Liver (tissue), 3 donors: ENCODE measurements at regions not wholly inside any gene's neighbourhood (a gene's known extent, or its start where the extent isn't known, plus 50 kb on each side); places are given as distances from the start of the nearest gene placed in this dataset.

Source experiments
- EGR1 ChIP-seq, 2 donors: IDR thresholded peaks; 2 replicates each; pipeline ENCODE4 v1.6.1; 2016 to 2018; ENCODE audit warnings: antibody characterized with exemption in 2 of 2, low read depth in 2 of 2
- FOXA1 ChIP-seq: IDR thresholded peaks from 2 replicates; pipeline ENCODE4 v1.6.1; 2016; ENCODE audit warnings: antibody characterized with exemption
- HNF4A ChIP-seq, 2 donors: conservative IDR thresholded peaks; 2 replicates each; pipeline ENCODE4 v1.6.1; 2016; ENCODE audit warnings: antibody characterized with exemption in 2 of 2, mild to moderate bottlenecking in 2 of 2
- HNF4G ChIP-seq: IDR thresholded peaks from 2 replicates; pipeline ENCODE4 v1.6.1; 2016; ENCODE audit warnings: antibody characterized with exemption
- JUND ChIP-seq, 2 donors: IDR thresholded peaks; 2 replicates each; pipeline ENCODE4 v1.6.1; 2016; ENCODE audit warnings: antibody characterized with exemption in 2 of 2
- MAX ChIP-seq: IDR thresholded peaks from 2 replicates; pipeline ENCODE4 v1.6.1; 2016; ENCODE audit warnings: antibody characterized with exemption
- RXRA ChIP-seq, 2 donors: IDR thresholded peaks; 2 replicates each; pipeline ENCODE4 v1.6.1; 2017 to 2018; ENCODE audit warnings: antibody characterized with exemption in 2 of 2, mild to moderate bottlenecking in 1 of 2
- SP1 ChIP-seq: IDR thresholded peaks from 2 replicates; pipeline ENCODE4 v1.6.1; 2018; ENCODE audit warnings: antibody characterized with exemption, mild to moderate bottlenecking
- TAF1 ChIP-seq: conservative IDR thresholded peaks from 2 replicates; pipeline ENCODE4 v1.6.1; 2016; ENCODE audit warnings: antibody characterized with exemption, mild to moderate bottlenecking
- YY1 ChIP-seq: IDR thresholded peaks from 2 replicates; pipeline ENCODE4 v1.6.1; 2016; ENCODE audit warnings: antibody characterized with exemption, mild to moderate bottlenecking
- TF ChIP-seq, protein P1 (sequence below): fragments of 150-350 bp; IDR thresholded peaks from 2 replicates; pipeline ENCODE4 v1.5.1; 2017; ENCODE audit warnings: improper control_type of control experiment, low read depth, low read length; ENCODE audit not compliant: missing input control
- TF ChIP-seq, protein P2 (sequence below): IDR thresholded peaks from 2 replicates; pipeline ENCODE4 v1.6.1; 2016; ENCODE audit warnings: antibody characterized with exemption, mild to moderate bottlenecking
- donor health status: healthy.
- donor health status: healthy.

DNA sequence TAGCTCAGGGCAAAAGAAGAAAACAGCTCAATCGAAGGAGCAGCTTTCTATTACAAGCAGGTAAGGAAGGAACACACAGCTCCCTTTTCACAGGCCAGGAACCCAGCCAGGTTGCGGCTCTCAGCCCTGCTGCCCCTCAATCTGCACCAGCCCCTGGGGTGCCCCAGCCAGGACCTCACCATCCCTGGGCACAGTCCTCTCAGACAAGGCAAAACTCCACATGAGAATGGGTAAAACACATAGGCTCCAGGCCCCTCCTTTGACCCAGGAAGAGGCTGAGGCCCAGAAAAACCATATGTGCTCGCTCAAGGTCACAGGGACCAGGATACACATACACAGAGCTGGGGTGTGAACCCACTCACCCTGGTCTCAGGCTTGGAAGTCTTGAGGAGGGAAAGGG lies 178.7 kb upstream of the TLE3 start:
- TF ChIP-seq, protein P1, sequence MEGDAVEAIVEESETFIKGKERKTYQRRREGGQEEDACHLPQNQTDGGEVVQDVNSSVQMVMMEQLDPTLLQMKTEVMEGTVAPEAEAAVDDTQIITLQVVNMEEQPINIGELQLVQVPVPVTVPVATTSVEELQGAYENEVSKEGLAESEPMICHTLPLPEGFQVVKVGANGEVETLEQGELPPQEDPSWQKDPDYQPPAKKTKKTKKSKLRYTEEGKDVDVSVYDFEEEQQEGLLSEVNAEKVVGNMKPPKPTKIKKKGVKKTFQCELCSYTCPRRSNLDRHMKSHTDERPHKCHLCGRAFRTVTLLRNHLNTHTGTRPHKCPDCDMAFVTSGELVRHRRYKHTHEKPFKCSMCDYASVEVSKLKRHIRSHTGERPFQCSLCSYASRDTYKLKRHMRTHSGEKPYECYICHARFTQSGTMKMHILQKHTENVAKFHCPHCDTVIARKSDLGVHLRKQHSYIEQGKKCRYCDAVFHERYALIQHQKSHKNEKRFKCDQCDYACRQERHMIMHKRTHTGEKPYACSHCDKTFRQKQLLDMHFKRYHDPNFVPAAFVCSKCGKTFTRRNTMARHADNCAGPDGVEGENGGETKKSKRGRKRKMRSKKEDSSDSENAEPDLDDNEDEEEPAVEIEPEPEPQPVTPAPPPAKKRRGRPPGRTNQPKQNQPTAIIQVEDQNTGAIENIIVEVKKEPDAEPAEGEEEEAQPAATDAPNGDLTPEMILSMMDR: no peak
- no peak for TF ChIP-seq MAX
- no peak for TF ChIP-seq RXRA (IDR thresholded peaks at IDR 0.05)
- no peak for TF ChIP-seq TAF1
- TF ChIP-seq EGR1 (IDR thresholded peaks at IDR 0.05; ENCODE audit: low read depth in 2 of 2): no peak
- TF ChIP-seq, protein P2, sequence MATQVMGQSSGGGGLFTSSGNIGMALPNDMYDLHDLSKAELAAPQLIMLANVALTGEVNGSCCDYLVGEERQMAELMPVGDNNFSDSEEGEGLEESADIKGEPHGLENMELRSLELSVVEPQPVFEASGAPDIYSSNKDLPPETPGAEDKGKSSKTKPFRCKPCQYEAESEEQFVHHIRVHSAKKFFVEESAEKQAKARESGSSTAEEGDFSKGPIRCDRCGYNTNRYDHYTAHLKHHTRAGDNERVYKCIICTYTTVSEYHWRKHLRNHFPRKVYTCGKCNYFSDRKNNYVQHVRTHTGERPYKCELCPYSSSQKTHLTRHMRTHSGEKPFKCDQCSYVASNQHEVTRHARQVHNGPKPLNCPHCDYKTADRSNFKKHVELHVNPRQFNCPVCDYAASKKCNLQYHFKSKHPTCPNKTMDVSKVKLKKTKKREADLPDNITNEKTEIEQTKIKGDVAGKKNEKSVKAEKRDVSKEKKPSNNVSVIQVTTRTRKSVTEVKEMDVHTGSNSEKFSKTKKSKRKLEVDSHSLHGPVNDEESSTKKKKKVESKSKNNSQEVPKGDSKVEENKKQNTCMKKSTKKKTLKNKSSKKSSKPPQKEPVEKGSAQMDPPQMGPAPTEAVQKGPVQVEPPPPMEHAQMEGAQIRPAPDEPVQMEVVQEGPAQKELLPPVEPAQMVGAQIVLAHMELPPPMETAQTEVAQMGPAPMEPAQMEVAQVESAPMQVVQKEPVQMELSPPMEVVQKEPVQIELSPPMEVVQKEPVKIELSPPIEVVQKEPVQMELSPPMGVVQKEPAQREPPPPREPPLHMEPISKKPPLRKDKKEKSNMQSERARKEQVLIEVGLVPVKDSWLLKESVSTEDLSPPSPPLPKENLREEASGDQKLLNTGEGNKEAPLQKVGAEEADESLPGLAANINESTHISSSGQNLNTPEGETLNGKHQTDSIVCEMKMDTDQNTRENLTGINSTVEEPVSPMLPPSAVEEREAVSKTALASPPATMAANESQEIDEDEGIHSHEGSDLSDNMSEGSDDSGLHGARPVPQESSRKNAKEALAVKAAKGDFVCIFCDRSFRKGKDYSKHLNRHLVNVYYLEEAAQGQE: no peak
- no peak for TF ChIP-seq HNF4G
- TF ChIP-seq YY1: no peak
- no peak for TF ChIP-seq JUND (IDR thresholded peaks at IDR 0.05)
- TF ChIP-seq HNF4A (conservative IDR thresholded peaks at IDR 0.05): no peak
- TF ChIP-seq SP1: no peak
- TF ChIP-seq FOXA1: no peak
